Stimulated activated CD4-positive, alpha-beta T cell treated with anti-CD3 and anti-CD28 coated beads, TNF-alpha, amount 100 ng/mL, for 4 hours (primary cell): ENCODE measurements at regions not wholly inside any gene's neighbourhood (a gene's known extent, or its start where the extent isn't known, plus 50 kb on each side); places are given as distances from the start of the nearest gene placed in this dataset.
"Not testable (repeated sequence)": the region's sequence is repeated elsewhere in the genome, so short reads cannot be mapped to it uniquely, and the experiment has no call there.

ENCODE experiments used
- DNase-seq, 3 experiments: peaks; one replicate each; pipeline ENCODE4 v3.0.0-alpha.2; 2020; ENCODE audit warnings: low read depth in 3 of 3

DNA sequence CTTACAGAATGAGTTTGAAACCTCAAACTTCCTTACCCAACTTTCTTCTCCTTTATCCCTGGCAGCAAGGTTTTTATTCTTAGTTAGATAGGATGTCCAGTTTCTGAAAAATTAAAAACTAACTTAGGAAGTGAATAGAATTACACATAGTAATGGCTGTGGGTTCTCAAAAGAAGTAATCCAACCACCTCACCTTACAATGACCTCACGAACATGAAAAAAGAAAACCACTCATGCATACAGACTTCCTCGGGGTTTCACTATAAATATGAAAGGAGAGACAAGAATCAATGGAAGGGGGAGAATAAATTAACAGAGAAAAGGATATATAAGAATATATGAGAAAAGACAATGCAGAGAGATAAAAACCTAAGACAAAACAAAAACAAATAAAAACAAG lies 1044.3 kb upstream of the KLHL29 start:
- no peak for DNase-seq

DNA sequence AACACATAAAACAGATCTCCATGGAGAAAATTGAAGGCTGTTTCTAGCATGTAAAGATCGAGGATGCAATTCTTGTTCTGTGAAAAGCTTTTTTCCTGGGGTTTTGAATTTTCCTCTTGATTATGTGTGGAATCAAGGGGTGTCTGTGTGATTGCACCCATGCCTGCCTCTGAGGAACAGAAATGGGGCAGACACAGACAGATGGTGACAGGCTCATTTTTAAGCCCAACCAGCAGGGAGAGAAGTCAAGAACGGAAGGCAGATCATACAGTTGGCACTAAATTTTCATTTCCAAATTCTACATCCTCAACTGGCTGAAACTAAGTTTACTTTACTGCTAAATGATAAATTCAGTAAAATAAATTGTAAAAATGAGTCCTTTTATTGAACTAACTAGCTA lies 1037.7 kb upstream of the KLHL29 start:
- no peak for DNase-seq

DNA sequence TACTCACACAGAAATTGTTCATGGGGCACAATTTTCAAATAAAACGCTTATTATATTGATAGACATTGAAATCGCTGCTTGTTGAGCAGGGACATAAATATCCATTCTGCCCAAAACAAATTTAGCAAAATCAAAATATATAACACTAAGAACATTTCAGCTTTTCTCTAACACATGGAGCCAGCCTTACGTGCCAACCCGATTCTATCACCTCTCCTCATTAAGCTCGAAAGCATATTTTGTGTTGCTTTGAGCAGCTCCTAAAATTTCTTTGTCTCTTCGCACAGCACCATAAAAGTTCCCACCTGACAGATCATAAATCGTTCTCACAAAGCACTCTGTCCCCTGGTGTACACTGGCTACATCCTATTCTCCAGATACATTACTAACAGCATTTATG lies 1034.4 kb upstream of the KLHL29 start:
- no peak for DNase-seq

DNA sequence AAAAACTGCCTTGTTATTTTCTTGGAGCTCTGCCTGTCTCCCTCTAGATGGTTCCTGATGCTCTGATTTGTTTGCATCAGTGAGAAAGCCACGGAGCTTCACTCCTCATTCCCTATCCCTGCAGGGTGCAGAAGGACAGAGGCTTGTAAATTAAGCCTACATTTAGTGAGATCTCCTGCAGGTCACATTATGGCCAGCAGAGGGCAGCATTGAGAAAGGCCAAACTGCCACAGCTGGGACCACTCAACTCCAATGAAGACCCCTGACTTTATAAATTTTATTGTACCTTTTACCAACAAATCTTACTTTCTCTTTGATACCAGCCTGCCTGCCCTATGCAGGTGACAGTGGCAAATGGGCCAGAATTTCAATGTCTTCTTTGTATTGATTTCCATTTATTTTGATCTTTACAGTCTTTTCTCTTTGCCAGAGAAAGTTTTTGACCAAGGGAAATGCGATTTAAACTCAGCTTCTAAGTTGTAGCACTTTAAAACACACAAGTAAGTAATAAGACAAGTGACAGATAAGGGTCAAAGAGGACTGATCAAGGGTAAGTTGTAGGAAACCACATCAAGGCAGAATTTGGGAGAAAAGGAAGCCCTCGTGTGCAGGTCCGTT lies 1029.1 kb upstream of the KLHL29 start:
- DNase-seq: peak in 1 of 3 experiments; percentile 1

DNA sequence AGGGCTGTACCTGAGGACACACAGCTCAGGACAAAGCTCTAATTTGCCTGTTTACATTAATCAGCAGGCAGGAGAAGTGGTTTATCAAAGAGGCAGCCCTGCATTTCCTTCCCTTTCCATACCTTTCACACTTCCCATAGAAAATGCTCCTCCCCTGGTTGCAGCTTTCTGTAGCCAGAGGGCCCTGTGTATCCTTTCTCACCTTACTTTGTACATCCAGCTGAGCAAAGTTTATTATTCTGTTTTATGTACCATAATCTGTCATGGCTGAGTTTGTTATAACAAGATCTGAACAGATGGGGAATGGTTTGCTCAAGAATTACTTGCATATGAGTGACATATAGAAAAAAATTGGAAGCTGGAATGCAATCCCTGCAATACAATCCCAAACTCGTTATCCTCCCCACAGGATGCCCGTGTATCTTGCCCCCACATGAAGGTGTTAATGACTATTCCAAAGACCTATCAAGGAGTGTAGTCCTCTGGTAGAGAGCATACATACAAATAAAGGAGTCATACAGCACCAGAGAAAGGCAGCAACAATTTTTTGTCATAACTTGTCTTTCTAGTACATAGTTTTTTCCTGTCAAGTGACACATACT lies 1025.8 kb upstream of the KLHL29 start:
- DNase-seq: no peak

DNA sequence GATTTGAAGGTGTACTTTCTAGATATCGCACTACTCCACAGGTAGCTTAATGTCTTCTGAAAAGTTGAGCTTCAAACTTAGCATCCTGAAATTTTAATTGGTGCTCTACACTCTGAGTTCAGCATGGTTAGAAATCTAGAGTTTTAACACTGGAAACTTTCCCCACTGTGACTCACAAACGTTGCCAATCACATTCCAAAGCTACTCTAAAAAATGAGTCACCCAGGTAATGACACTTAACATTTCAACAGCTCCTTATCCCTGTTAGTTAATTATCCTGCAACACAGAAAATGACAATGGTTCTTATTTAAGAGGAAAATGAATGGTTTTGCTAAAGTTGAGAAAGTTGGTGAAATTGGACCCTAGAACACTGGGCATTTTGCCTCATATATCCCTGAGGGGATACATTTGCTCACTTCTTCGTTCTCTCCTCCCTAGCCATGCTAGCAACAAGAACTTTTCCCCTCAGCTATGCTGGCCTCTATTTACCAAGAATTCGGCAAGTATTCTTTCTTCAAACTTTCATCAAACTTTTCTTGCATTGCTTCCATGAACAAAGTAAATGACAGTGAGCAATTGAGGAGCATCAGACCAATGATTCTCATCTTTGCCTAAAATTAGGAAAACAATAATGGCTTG lies 1024.1 kb upstream of the KLHL29 start:
- no peak for DNase-seq

GRCh38 chr2:22361571-22361970 lies 1023.4 kb upstream of the KLHL29 start:
- no peak for DNase-seq

- DNase-seq: no peak
Observed at GRCh38 chr2:22375096-22375495, 1009.9 kb upstream of the KLHL29 start.

GRCh38 chr2:22377268-22377667 lies 1007.7 kb upstream of the KLHL29 start:
- no peak for DNase-seq

DNA sequence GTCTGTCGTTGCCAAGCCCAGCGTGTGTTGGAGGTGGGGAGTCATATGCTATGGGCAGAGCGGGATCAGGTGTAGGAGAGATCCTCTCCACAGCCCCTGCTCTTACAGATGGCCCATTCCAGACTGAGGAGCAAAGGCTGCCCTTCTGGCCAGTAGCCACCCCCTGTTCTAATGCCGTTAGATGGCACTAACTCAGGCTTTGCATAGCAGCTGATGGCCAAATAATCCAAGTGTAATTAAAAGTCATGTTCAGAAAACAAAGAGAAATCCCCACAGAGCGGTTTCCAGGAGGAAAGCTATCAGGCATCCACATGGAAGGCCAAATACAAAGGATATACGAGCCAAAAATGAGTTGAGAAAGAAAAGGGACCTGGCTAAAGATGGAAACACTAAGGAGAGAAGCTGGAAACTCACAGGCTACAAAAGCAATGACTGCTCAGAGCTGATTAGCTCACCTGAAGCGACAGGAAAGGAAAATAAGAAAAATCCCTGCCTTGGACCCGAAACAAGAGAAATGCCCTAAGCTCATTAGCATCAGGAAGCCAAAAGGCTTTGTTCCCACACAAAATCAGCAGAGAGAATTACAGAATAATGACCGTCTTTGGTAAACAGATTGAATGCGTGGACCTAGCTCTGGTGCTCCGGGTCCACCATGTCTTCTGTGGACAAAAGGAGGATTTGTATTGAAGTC lies 1002.4 kb upstream of the KLHL29 start:
- no peak for DNase-seq

- no peak for DNase-seq
Observed at GRCh38 chr2:22397847-22398246, 987.1 kb upstream of the KLHL29 start.

DNA sequence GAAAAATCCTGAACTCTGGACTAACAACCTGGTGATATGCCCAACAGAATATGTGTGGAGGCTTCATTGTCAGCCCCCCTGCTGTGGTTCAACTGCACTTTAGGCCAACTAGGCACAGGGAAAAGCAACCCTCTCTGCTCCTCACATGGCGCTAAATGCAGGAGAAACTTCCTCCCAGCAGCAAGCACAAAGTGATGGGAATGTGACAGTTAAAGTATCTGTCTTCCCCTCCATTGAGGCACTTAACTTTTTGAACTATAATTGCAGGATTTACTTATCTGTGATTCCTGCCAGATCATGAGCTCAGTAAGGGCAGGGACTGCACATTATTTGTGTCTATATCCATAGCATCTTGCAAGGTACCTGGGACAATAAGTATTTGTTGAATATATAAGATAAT lies 981.2 kb upstream of the KLHL29 start:
- no peak for DNase-seq

DNA sequence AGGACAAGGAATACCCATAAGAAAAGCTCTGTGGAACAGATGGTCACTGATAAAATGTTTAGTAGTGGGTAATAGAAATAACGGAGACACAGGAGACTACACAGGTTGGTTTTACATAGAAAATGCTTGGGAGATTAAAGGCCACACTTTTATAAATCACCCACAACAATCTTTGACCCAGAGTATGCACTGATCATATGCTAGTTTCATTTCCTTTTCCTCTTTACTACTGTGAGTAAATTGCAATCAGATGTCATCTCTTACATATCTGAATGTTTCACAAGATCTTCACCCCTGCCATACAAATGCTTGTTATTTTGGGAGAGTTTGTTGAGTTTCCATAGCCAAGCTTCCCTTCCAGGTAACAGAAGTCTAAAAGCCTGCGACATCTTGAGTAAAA lies 978.4 kb upstream of the KLHL29 start:
- DNase-seq: no peak

DNA sequence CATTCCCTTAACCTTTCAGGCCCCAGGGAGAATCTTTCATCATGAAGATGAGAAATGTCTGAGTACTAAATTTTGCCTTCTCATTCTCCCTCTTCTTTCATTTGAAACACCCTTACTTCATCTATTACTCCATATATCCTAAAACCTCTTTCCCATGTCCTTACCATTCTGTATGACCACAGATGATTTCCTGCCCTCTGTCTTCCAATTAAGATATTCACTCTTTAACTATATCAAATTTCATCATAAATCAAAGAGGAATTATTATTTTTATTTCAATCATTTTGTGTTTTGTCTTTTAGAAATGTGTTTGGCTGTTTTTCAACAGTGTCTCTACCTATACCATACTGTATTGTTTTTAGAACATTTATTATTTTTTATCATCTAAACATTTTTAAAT lies 964.9 kb upstream of the KLHL29 start:
- no peak for DNase-seq

GRCh38 chr2:22442051-22442450 lies 942.9 kb upstream of the KLHL29 start:
- no peak for DNase-seq

GRCh38 chr2:22444281-22444680 lies 940.7 kb upstream of the KLHL29 start:
- DNase-seq: no peak

DNA sequence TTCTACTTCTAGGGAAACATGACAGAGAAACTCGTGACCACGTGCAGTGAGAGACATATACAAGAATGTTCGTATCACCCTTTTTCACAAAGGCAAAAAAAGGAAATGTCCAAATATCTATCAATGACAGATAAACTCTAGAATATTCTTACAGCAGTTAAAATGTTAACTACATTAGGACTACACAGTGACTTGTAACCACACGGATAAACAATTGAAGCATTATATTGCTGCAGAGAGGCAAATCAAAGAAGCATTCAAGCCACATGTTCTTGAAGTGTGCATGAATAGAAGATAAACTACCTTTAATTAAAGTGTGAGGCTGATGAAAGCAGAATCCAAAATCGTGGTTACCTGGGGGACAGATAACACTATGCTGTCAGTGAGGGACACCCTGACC lies 935.3 kb upstream of the KLHL29 start:
- no peak for DNase-seq

GRCh38 chr2:22450831-22451230 lies 934.1 kb upstream of the KLHL29 start:
- no peak for DNase-seq

- DNase-seq: no peak
Observed at GRCh38 chr2:22454826-22455485, 930.0 kb upstream of the KLHL29 start.

- DNase-seq: no peak
Observed at GRCh38 chr2:22458440-22458839, 926.5 kb upstream of the KLHL29 start.

- DNase-seq: not testable (repeated sequence)
Observed at GRCh38 chr2:22475103-22475502, 909.9 kb upstream of the KLHL29 start.

DNA sequence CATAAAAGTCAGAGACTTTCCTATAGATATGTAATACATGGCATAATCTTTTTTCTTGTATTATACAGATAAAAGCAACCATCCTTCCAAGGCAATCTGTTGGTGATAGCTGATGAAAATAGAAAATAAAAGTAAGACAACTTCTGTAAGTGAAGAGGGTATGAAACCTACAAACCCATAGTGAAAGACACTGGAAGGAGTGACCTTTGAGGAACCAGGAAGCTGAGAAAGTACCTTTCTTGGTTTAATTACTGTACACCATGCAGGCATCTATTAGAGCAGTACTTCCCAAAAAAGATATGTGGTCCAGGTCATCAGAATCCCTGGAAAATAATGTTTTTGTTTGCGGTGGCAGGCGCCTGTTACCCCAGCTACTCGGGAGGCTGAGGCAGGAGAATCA lies 906.6 kb upstream of the KLHL29 start:
- DNase-seq: no peak
